Heart right ventricle (tissue), 16 donors: ENCODE measurements at regions not wholly inside any gene's neighbourhood (a gene's known extent, or its start where the extent isn't known, plus 50 kb on each side); places are given as distances from the start of the nearest gene placed in this dataset.

Experiments
- ATAC-seq, 8 donors: fragments of 200-7000 bp; cut with Tn5 transposase; one replicate each; pipeline ENCODE4 v1.9.1; 2020; ENCODE audit warnings: mild to moderate bottlenecking in 8 of 8, moderate library complexity in 8 of 8, moderate number of reproducible peaks in 1 of 8
- DNase-seq, 2 donors: peaks; one replicate each; pipeline ENCODE4 v3.0.0-alpha.2; 2020
- H3K27ac ChIP-seq, 10 donors: fragments of 200-600 bp; sonication (generic) in 2 of 10; one replicate each; pipeline versions ENCODE4 v1.5.0 to v1.8.0; 2020 to 2022; ENCODE audit warnings: mild to moderate bottlenecking in 3 of 10
- H3K27me3 ChIP-seq, 7 donors: fragments of 200-600 bp; one replicate each; pipeline ENCODE4 v1.8.0; 2021 to 2022; ENCODE audit warnings: mild to moderate bottlenecking in 2 of 7
- H3K36me3 ChIP-seq, 9 donors: fragments of 200-600 bp; sonication (generic) in 1 of 9; one replicate each; pipeline versions ENCODE4 v1.5.0 to v1.8.0; 2020 to 2022; ENCODE audit warnings: mild to moderate bottlenecking in 2 of 9
- H3K4me1 ChIP-seq, 9 donors: fragments of 200-600 bp; sonication (generic) in 1 of 9; one replicate each; pipeline versions ENCODE4 v1.5.0 to v1.8.0; 2020 to 2022; ENCODE audit warnings: mild to moderate bottlenecking in 4 of 9
- H3K4me3 ChIP-seq, 10 donors: fragments of 200-600 bp; sonication (generic) in 2 of 10; one replicate each; pipeline versions ENCODE4 v1.5.0 to v1.8.0; 2020 to 2022; ENCODE audit warnings: mild to moderate bottlenecking in 7 of 10, moderate library complexity in 2 of 10
- H3K9me3 ChIP-seq, 11 donors: fragments of 200-600 bp in 10 of 11; sonication (generic) in 2 of 11; one replicate each; pipeline versions ENCODE4 v1.5.0 to v1.8.0; 2013 to 2022; ENCODE audit warnings: mild to moderate bottlenecking in 2 of 11, control low read depth in 1 of 11, moderate library complexity in 1 of 11
- CTCF ChIP-seq, 9 donors: fragments of 200-600 bp; sonication (generic) in 2 of 9; IDR thresholded peaks; one replicate each; pipeline versions ENCODE4 v1.5.0 to v1.8.0; 2021 to 2022; ENCODE audit warnings: antibody characterized with exemption in 9 of 9, mild to moderate bottlenecking in 5 of 9, moderate library complexity in 1 of 9
- WGBS, 2 donors: extraction: QIAGEN DNeasy Blood & Tissue Kit; methylation state at CpG; one replicate each; pipeline ENCODE4 v1.1.7; 2013; ENCODE audit warnings: inconsistent platforms in 1 of 2; 5-methylcytosine and 5-hydroxymethylcytosine counted together
- intact Hi-C, 10 donors: fragments of 100-400 bp; cut with DNase I; formaldehyde crosslinking; loops; one replicate each; pipeline versions ENCODE4 v1.11.1 to v1.14.2; 2022
- donor health status: Arrhythmogenic right ventricular cardiomyopathy.
- donor health status: ischemic (EF 13 %, LVEDD 7.1; RV severe dilation, severe dysfunction).
- donor health status: healthy with polysubstance abuse.
- donor health status: DM: no; HTN: yes; CAD: no.
- donor health status: DM: no; HTN: no; CAD: no.
- donor health status: ischemic (EF 25% LVEDD 6.9; RV normal size, moderate dysfunction).
- donor health status: ischemic (EF 25% LVEDD 5.7; RV mildly dilated, moderate dysfunction).
- donor health status: healthy.
- donor health status: DM: yes; HTN: yes; CAD: no.
- donor health status: Ischemic cardiomyopathy.
- donor health status: ischemic (EF 35%, LVEDD 5.7; RV mildly dilated, moderate dysfunction).
- donor health status: nonischemic (EF 11% LVEDD 7.7; RV severe dilation, severe dysfunction).
- donor health status: DM: yes; HTN: yes; CAD: no.
- donor health status: PGD.
- donor health status: ischemic (EF 29% LVEDD 5.4; RV normal size, mild dysfunction).
- donor health status: nonischemic (EF 23%, LVEDD 6.1; RV moderate dilation, normal function).

- ATAC-seq (no peak), DNase-seq (no peak)
- Histone ChIP-seq H3K4me3 (no peak overlapping the region), H3K36me3 (no peaks in the 10 kb centered on the region), H3K9me3 (no peaks in the 10 kb centered on the region), H3K27ac (no peak overlapping the region), H3K27me3 (peaks cover 0 to 81% (median 38%) of the 10 kb centered on the region in 7 donors), H3K4me1 (no peaks in the 10 kb centered on the region)
- TF ChIP-seq CTCF (IDR thresholded peaks at IDR 0.05): no peak
- intact Hi-C loops: no loop called here
- 77 to 84% methylated on average over 8 of the region's 8 CpGs for WGBS, 2 donors
These were observed 501.6 kb downstream of the MIAT start for GRCh38 chr22:27159016-27159415.

GRCh38 chr22:27159716-27160295 lies 502.4 kb downstream of the MIAT start:
- no peak for TF ChIP-seq CTCF (IDR thresholded peaks at IDR 0.05)
- Histone ChIP-seq H3K36me3 (no peaks in the 10 kb centered on the region), H3K4me3 (no peak overlapping the region), H3K27me3 (peaks cover 0 to 74% (median 35%) of the 10 kb centered on the region in 7 donors), H3K9me3 (no peaks in the 10 kb centered on the region), H3K4me1 (no peaks in the 10 kb centered on the region), H3K27ac (no peak overlapping the region)
- DNase-seq (no peak), ATAC-seq (no peak)
- intact Hi-C loops: no loop called here
- WGBS, 2 donors: 62 to 79% methylated on average over 10 of the region's 10 CpGs

GRCh38 chr22:27163162-27164137 lies 506.1 kb downstream of the MIAT start:
- no peak for DNase-seq
- intact Hi-C loops: no loop called here
- Histone ChIP-seq H3K36me3 (no peaks in the 10 kb centered on the region), H3K27ac (no peak overlapping the region), H3K27me3 (peaks cover 0 to 52% (median 32%) of the 10 kb centered on the region in 7 donors), H3K9me3 (no peaks in the 10 kb centered on the region), H3K4me1 (no peaks in the 10 kb centered on the region), H3K4me3 (no peak overlapping the region)
- ATAC-seq: no peak
- WGBS, 2 donors: 70 to 71% methylated on average over 6 of the region's 6 CpGs
- TF ChIP-seq CTCF (IDR thresholded peaks at IDR 0.05): no peak

- no peaks in the 10 kb centered on the region for H3K4me1 ChIP-seq
- ATAC-seq: no peak
- DNase-seq: no peak
- no peak for TF ChIP-seq CTCF (IDR thresholded peaks at IDR 0.05)
- no peaks in the 10 kb centered on the region for H3K36me3 ChIP-seq
- 83 to 86% methylated on average over 5 of the region's 5 CpGs for WGBS, 2 donors
- no peaks in the 10 kb centered on the region for H3K9me3 ChIP-seq
- intact Hi-C loops: no loop called here
- H3K4me3 ChIP-seq: no peak overlapping the region
- H3K27me3 ChIP-seq: peaks cover 0 to 40% (median 21%) of the 10 kb centered on the region in 7 donors
- H3K27ac ChIP-seq: no peak overlapping the region
These were observed 507.6 kb downstream of the MIAT start for GRCh38 chr22:27164781-27165503.
